ENCODE measurements at regions not wholly inside any gene's neighbourhood (a gene's known extent, or its start where the extent isn't known, plus 50 kb on each side); places are given as distances from the start of the nearest gene placed in this dataset.
"Not testable (repeated sequence)": the region's sequence is repeated elsewhere in the genome, so short reads cannot be mapped to it uniquely, and the experiment has no call there.

- not testable (repeated sequence) for DNase-seq, ATAC-seq
Observed at GRCh38 chr1:148432318-148432717, 50.8 kb downstream of the PPIAL4G start.

DNA sequence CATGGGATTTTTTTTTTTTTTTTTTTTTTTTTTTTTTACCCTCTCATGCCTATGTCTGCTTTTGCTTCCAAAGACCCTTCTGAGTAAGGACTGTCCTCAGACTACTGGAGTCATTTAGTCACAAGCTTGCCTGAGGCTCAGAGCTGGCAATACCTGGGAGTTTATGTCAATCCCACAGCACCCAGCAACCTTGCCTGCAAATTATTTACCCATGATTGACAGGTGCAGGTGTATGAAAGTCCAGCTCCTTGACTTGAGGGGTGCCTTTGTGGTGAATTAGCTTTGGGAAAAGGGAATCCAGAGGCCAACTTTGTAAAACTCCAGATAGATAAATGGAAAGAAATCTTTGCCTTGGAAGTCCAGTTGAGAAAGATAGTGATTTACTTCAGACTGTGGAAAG lies 53.2 kb downstream of the PPIAL4G start:
- DNase-seq, ATAC-seq: not testable (repeated sequence)

DNA sequence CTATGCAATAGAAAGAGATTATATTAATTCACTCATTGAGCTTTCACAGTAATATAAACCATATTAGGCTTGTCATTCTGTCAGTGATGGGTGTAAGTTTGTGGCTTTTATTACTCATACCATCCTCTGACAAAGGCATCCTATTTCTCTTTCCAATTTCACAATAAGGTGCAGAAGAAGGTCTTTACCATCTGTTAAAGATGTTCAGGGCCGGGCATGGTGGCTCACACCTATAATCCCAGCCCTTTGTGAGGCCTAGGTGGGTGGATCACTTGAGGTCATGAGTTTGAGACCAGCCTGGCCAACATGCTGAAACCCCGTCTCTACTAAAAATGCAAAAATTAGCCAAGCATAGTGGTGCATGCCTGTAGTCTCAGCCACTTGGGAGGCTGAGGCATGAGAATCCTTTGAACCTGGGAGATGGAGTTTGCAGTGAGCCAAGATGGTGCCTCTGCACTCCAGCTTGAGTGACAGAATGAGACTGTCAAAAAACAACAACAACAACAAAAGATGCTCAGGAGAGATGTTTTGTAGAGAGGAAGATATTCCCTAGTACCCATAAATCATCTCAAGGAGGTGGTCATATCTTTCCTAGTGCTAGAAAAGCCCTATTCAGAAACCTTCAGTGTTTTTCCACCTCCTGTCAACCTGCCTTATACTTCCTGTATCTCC lies 56.0 kb downstream of the PPIAL4G start:
- DNase-seq (peak; percentile 32), ATAC-seq (peak; percentile 85)

DNA sequence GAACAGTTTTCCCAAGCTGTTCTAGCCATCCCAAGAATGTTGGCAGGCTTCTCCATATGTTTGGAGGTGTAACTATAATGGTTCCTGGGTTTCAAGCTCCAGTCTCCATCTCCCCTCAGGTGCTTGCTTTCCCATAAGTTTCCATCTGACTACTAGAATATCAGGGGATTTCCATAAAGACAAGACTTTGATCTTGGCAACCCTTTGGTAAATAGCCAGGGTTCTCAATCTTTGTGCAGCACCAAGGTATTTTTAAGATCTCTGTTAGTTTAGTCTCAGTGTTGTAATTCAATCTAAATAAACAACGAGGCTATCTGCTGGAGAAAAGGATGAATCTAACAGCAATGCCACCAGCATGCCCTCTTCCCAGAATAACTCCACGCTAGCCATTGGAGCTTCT lies 56.7 kb downstream of the PPIAL4G start:
- DNase-seq, result not testable (repeated sequence)

DNA sequence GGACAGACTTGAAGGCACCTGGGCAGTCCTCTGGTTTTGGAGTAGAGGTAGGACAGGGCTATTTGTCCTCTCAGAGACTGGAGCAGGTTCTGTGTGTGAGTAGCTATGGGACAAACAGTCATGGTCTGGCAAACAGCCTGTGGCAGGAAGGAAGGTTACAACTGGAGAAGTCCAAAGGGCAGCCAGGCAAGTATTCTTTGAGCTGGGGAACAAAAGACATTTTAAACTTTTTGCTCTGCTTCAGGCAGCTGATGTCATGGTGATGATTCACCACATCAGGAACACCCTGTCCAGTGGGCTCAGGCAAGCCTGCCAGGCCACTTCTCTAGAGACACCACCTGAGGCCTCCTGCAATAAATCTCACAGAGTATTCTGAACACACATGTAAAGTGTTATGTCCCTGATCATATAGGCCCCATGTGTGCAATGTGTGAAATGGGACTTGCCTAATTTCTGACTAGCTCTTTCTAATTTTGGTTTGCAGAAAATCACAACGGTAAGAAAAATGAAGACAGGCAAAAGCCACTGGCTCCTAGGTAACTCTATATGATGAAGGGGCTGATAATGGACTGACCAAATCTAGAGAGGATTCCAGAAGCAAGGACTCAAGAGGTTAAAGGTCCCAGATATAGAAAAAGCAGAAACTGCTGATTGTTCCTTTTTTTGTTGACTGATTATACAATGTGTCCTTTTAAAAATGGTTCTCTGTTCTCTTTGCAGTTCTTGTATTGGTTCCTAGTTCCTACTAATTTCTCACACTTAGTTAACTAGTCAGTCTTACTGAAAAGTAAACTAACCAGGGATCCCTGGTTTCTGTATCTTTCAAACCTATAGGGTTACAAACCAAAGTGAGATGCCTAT lies 58.7 kb downstream of the PPIAL4G start:
- ATAC-seq, result peak; percentile 48
- DNase-seq, result not testable (repeated sequence)

More for the DNA sequence above, 56.7 kb downstream of the PPIAL4G start:
- ATAC-seq, result not testable (repeated sequence)

DNA sequence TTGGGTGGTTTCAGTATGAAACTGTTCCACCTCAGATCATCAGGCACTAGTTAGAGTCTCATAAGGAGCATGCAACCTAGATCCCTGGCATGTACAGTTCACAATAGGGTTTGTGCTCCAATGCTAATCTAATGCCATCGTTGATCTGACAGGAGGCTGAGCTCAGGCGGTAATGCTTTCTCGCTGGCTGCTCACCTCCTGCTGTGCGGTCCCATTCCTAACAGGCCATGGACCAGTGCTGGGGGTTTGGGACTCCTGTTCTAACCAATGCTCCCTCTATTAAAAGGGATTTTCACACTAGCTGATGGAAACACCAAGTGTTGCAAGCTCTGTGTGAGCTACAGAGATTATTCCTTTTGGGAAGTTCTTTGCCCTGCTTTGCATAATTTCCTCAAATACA lies 60.2 kb downstream of the PPIAL4G start:
- not testable (repeated sequence) for ATAC-seq

GRCh38 chr1:148417241-148417640 lies 65.9 kb downstream of the PPIAL4G start:
- DNase-seq, ATAC-seq: not testable (repeated sequence)

More for the DNA sequence above, 60.2 kb downstream of the PPIAL4G start:
- not testable (repeated sequence) for DNase-seq

- not testable (repeated sequence) for ATAC-seq, DNase-seq
Observed at GRCh38 chr1:148413385-148413784, 69.7 kb downstream of the PPIAL4G start.

DNA sequence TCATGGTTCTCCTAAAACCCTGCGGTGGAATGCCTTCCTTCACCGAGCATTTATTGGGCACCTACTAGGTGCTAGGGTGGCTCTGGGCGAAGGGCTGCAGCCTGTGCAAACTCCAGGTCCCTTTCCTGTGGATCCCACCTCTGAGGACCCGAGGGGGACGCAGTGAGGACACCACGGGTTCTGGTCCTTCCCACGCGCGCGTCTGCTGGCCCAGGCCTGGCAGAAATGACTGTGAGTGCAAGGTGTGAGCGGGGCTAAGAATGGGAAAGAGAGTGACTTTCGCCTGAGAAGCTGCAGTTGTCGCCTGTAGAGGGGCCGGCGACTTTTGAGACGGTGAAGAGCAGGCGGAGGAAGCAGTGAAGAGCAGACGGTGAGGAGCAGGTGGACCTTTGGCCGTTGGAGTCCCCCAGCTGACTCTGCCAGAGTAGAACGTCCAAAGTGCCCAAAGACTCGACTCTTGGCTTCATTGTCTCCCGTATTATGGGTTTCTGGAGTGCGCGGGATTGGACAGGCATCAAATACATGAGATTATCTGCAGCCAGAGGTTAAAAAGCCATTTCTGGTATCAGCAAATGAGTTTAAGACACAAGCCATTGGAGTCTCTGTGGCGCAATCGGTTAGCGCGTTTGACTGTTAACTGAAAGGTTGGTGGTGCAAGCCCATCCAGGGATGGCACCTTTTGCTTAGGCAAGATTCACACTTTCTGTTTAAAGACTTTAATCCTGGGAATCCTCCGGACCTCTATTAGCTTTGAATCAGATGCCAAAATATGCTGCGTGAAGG lies 78.1 kb downstream of the PPIAL4G start:
- not testable (repeated sequence) for ATAC-seq, DNase-seq

GRCh38 chr1:148403925-148404324 lies 79.2 kb downstream of the PPIAL4G start:
- not testable (repeated sequence) for ATAC-seq, DNase-seq

GRCh38 chr1:148403085-148403456 lies 80.0 kb downstream of the PPIAL4G start:
- not testable (repeated sequence) for ATAC-seq, DNase-seq

DNA sequence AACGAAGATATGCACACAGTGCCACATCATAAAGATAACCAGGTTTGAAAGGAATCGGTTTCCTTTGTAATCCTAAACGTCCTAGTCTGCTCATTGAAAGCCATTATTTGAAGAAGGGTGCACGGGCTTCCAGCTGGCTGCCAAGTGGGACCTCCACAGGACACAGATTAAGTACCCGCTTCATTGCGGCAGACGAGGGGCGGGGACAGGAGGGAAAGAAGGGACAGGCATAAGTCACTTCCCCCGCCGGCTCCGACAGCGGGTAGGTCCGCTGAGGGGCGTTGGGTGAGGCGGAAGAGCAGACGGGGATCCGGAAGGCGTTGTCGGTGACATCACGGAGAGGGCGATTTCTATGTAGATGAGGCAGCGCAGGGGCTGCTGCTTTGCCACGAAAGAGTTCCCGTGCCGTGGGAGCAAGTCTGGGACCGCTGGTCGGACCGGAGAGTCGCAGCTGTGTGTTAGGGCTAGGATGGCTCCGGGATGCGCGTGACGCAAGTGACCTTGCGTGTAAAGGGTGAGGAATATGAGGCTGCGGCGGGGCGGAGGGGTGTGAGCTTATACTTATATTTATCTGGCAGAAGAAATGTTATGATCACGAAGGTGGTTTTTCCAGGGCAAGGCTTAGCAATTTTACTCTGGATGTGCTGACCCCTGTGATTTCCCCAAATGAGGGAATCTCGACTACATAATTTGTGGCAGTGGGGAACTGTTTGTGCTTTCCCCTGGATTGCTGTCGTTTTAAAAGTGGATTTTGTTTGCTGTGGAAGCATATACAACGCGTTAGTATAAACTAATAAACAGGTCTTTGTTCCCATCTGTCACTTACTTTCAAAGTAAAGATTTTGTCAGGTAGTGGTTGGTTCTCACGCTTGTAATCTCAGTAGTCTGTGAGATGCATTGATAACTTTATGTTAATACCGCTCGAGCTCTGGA lies 80.7 kb downstream of the PPIAL4G start:
- DNase-seq, result peak; percentile 87
- peak; percentile 93 for ATAC-seq

DNA sequence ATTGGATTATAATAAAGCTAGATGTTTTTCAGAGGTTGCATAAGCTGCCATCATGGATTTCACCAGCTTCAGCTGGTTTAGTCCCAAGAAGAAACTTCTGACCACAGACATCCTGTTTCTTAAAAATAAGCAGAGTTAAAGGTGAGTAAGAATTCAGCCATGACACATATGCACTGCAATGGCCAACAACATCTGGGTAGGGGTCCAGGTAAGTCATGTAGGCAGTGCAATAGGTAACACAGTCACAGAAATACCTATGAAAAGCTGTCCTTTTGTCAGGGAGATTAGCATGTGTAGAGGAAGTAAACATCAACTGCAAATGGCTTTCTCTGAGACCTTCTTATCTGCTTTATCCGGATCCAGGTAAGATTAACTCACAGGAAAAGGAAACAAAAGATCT lies 85.6 kb downstream of the PPIAL4G start:
- not testable (repeated sequence) for DNase-seq, ATAC-seq

- DNase-seq, ATAC-seq: not testable (repeated sequence)
Observed at GRCh38 chr1:148392505-148392904, 90.6 kb downstream of the PPIAL4G start.

- not testable (repeated sequence) for DNase-seq, ATAC-seq
Observed at GRCh38 chr1:148391323-148391722, 91.8 kb downstream of the PPIAL4G start.

- ATAC-seq (no peak), DNase-seq (no peak)
Observed at GRCh38 chr1:148389027-148389339, 94.1 kb downstream of the PPIAL4G start.

DNA sequence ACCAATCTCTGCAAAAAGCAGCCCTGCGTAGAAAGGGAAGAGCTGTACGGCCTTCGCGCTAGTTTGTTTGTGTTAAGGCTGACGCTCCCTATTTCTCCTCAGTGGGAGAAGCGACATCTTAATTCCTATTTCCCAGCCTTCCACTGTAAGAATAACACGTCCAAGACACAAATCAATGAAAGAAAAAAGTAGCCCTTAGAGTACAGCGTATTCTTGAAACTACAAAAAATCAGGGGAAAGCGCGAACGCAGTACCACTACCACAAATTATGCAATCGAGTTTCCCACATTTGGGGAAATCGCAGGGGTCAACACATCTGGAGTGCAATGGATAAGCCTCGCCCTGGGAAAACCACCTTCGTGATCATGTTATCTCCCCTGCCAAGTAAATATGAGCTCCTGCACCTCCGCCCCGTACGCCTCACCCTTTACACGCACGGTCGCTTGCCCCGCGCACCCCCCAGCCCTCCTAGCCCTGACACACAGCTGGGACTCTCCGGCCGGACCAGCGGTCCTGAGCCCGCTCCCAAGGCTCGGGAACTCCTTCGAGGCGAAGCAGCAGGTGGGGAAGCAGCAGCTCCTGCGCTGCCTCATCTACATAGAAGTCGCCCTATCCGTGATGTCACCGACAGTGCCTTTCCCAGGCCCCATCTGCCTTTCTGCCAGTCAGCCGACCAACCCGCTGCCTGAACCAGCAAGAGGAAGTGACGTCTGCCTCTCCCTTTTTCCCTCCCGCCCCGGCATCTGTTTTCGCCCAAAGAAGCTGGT lies 94.7 kb downstream of the PPIAL4G start:
- ATAC-seq (peak; percentile 84), DNase-seq (peak; percentile 88)

GRCh38 chr1:148387949-148388259 lies 95.2 kb downstream of the PPIAL4G start:
- ATAC-seq, DNase-seq: not testable (repeated sequence)

DNA sequence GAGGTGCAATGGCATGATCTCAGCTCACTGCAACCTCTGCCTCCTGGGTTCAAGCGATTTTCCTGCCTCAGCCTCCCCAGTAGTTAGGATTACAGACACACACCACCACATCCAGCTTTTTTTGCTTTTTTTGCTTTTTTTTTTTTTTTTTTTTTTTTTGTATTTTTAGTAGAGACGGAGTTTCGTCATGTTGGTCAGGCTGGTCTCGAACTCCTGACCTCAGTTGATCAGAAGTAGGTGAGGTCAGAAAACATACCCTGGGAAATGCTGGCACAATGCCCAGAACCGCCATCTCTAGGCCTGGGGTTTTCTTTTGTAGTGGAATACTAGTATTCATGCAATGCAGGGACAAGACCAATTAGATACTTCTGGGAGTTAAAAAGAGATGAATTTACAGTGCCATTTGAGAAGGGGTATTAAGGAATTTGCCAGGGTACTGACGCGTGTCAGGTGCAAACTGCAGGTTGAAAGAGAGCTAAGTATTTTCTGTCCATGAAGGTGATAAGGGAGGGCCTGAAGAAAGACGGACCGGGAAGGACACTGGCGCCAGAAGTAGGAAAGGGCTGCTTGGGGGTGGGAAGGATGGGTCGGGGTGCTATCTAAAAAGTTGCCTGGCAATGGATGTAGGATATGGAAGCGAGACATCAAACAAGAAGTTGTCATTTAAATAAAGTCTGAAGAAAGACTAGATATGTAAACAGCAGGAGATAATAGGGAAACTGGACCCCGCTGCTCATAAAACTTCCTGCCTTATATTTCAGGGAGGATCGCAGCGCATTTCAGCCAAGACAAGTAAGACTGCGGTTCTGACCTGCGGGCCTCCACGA lies 95.8 kb downstream of the PPIAL4G start:
- not testable (repeated sequence) for DNase-seq, ATAC-seq

GRCh38 chr1:148386617-148387016 lies 96.5 kb downstream of the PPIAL4G start:
- ATAC-seq, result no peak
- DNase-seq, result no peak

Data from stimulated activated naive CD8-positive, alpha-beta T cell treated with anti-CD3 and anti-CD28 coated beads, Interleukin-15, Interleukin-2, amounts not matched to agents 100 U/mL and 50 U/mL, for 24 hours (primary cell).